RPMI8226 (cell line): ENCODE measurements at regions not wholly inside any gene's neighbourhood (a gene's known extent, or its start where the extent isn't known, plus 50 kb on each side); places are given as distances from the start of the nearest gene placed in this dataset.

ENCODE experiments used
- DNase-seq: peaks from one replicate; pipeline ENCODE4 v3.0.0-alpha.2; 2015

DNA sequence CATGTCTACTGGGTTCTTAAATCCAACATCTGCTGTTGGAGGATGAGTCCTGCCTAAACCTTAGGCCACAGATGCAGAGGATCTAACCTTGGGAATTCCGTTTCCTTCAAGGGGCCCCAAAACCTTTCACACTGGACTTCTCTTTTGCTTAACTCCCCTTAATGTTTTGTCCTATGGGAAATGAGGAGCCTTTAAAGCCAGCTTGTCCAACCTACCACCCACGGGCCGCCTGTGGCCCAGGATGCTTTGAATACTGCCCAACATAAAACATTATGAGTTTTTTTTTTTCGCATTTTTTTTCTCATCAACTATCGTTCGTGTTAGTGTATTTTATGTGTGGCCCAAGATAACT, 157.2 kb upstream of the SLC1A4 start:
- no peak for DNase-seq

DNA sequence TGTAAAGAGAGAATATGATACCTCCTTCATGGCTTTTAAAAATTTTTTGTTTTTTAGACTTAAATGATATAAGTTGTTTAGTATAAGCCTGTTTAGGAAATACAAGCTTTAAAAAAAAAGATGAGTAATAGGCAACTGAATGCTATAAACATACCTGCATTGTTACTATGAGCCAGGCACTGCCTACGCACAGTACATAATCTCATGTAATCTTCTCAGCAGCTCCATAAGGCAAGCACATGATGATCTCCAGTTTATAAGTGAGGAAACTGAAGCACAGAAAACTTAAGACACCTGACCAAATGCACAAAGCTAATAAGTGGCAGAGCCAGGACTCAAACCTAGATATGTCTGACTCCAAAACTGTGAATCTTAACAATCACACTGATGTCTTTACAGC, 156.3 kb upstream of the SLC1A4 start:
- no peak for DNase-seq

DNA sequence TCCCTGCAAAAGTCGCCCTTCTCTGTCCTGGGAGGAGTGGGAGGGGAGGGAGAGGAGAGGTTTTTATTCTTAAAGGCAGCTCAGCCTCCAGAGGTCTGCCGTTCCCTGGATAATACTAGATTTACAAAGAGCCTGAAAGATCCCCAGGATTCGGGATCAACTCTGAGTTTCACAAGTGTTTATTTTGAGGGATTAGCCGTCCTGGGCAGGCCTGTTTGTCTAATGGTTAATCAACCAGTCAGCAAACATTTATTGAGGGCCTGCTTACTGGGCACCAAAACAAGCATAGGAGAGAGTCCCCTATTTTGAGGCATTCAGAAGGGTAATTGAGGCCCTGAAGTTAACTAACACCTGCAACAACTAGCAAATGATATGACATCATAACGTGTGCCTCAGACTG, 152.6 kb upstream of the SLC1A4 start:
- no peak for DNase-seq

DNA sequence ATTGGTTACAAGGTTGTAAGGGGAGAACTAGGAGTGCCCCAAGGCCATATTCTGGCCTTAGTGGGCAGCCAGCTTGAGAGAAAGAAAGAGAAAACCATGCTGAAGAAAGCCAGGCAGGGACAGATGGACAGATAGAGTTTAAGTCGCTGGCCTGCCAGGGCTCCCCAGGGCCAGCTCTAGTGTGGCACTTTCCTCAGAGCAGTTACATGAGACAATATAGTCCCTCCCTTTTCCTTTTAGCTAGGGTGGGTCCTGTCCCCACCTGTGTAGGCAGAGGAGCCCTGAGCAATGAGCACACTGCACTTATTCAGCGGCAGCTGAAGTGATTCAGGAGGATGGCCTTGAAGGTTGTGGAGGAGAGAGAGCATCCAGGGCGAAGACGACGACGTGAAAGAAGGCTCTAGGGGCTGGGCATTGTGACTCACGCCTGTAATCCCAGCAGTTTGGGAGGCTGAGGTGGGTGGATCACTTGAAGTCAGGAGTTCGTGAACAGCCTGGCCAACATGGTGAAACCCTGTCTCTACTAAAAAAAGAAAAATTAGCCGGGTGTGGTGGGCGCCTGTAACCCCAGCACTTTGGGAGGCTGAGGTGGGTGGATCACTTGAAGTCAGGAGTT, 152.0 kb upstream of the SLC1A4 start:
- no peak for DNase-seq

DNA sequence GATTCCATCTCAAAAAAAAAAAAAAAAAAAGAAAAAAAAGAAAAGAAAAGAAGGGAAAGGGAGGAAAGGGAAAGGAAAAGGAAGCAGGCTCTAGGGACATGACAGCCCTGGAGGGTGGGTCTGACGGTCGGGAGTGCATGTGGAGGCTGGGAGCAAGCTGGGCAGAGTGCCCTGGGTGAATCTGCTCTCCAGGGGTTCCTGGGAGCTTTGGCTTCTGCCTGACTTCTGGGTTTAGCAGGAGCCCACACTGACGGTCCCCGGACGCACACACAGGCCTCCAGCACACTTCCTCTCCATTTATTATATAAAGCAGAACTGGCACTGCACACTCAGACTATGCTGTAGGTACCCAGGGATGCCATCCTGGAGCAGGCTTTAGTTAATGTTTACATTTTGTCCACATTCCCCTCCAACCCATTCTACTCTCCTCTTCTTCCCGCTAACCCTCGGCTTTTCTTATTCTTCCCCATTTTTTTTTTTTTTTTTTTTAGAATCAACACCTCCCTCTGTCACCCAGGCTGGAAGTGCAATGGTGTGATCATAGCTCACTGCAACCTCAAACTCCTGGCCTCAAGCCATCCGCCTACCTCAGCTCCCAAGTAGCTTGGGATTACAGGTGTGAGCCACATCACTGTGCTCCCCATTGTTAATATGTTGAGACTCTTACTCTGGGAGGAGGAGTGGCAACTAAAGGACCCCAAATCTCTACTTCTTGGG, 151.1 kb upstream of the SLC1A4 start:
- no peak for DNase-seq

DNA sequence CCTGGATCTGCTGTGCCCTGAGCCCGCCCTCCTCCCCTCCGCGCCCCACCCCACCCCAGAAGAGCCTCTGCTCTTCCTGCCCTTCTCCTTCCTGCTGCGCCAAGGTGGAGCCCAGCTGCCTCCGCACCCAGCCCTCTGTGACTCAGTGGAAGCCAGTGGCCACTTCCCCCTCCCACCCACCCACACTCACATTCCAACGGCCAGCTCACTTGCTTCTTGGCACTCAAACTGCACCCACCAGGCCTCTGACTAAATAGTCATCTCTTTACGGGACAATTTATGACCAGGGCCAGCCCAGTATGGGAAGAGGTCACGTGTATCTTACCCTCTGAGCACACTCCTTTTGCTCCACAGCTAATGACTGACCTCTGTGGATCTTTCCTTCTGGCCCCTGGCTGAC, 150.4 kb upstream of the SLC1A4 start:
- no peak for DNase-seq

DNA sequence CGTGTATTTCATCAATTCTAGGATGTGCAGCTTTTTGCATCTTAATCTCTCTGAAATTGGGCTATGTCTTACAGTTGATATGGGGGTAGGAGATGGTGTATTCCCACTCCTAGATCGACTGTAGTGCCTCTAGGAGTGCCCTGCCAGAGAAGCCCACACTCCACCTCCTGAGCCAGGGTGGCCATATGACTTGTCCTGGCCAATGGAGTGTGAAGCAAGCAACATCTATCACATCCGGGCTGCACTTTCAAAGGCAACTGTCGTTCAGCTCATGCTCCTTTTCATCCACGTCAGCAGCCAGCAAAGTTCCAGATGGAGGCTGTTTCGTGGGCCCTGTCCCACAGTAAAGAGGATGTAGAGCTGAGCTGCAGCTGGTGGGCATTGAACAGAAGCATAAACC, 149.4 kb upstream of the SLC1A4 start:
- DNase-seq, result no peak

DNA sequence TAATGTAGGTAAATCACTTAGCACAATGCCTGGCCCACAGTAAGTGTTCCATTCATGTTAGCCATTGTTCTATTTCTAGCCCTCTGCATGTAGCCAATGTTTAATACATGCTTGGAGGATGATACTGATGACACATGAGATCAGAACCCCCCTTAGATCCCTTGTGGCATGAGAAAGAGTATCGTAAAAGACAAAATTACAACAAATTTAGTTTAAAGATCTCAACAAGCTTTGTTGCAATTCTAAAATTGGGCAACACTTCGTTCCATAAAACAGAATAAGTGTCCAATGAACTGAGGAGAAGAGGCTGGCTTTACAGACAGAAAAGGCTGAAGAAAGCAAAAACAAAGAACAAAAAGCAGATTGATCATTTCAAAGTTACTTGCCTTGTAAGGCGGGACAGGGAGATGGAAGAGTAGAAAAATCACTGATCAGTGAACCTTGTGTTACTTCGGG, 148.7 kb upstream of the SLC1A4 start:
- no peak for DNase-seq

DNA sequence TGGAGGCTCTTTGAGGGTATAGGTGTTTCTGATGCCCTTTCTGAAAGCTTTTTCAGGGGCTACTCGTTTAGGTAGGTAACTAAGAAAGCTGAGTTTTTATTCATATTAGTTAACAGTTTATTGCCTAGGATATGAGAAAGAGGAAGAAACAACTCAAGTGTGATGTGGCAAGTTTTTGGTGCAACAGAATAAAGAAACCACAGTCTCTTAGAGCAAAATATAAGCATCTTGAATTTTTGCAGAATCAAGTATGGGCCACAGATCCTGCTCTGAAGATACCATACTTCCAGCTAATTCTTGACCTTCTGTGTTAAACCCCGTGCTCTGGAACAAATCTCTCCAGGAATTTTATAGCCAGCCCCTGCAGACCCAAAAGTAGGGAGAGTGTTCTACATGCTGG, 147.7 kb upstream of the SLC1A4 start:
- no peak for DNase-seq

DNA sequence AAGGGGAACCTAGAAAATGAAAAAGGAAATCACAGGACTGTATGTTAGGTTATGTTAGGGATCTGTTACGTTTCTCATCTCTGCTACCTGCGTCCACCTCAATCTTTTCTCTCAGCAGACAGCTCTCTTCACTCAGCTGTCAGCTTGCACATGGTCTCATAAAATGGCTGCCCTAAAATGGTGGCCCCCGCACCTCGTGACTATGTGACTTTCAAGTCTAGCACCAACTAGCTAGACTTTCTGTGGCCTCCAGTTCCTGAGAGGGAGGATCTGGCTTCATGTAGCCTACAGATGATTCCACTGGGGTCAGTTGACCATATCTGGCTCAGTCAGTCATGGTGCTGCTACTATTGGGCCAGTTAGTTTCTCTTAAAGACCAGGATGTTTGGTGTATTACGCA, 147.2 kb upstream of the SLC1A4 start:
- DNase-seq, result no peak

DNA sequence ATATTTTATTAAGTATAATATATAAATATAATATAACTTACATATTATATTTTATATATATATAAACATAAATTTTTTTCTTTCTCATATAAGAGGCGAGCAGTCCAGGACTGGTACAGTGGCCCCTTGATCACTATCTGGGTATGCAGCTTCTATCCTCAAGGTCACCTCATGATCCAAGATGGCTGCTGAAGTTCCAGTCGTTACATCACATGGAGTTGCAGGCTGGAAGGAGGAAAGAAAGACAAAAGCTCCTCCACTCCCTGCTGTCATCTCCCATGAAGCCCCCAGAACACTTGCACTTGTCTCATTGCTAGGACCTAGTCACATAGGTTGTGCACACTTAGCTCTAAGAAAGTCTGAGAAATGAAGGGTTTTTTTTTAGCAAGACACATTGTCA, 145.1 kb upstream of the SLC1A4 start:
- DNase-seq, result no peak

DNA sequence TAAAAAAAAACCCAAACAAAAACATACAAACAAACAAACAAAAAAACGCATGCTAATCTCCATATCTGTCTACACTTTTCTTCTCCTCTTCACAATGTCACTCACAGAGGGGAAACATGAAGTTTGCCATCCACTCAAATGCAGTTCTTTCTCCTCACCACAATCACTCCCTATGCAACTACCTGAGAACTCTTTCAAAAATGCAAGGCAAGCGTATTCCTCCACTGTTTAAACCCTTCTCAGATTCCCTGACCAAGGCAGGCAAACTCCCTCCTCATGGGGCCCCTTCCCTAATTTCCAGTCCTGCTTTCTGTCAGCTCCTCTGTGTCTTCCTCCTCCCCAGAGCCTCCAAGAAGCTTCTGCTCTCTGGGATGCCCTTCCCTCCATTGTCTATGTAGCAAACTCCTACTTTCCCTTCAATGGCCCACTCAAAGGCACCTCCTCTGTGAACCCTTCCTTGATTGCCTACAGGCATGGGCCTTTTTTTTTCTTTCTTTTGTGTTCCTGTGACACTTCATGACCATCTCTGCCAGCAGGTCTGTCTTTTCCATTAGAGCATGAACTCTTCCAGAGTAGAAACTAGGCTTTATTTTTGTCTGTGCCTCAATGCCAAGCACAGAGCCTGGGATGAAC, 143.8 kb upstream of the SLC1A4 start:
- DNase-seq, result no peak

DNA sequence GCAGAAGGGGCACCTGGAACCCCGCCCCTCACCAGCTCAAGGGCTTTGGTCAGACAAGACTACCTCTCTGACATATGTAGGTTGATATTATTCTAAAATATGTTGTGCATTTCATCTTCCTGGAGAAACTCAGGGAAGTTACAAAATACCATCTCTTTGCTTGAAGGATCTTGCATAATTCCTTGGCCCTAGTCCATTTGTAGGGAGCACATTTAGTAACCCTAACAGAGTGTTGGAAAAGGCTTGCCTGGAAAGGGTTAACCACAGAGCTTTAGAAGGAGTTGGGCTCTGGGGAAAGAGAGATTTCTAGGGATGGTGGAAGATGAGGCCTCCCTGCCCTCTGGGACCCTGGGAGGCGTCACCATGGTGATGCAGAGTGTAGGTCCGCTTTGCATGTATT, 143.0 kb upstream of the SLC1A4 start:
- DNase-seq, result no peak

DNA sequence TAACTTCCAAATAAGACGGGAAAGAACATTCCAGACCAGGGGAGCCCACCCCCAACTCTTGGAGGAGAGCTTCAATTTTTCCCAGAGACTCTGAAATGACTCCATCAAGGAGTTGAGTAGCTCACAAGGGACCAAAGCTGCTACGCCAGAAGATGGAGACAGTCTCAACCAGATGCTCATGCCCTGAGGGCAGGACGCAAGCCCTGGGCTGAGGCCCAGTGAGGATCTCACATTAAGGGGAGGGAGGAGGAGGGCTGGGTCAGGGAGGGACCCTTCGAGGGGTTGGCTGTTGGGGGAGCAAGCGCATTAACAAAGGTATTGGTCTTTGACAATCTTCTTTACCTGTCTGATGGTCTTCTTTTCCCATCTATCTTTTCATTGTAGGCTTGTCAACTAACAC, 141.3 kb upstream of the SLC1A4 start:
- no peak for DNase-seq

DNA sequence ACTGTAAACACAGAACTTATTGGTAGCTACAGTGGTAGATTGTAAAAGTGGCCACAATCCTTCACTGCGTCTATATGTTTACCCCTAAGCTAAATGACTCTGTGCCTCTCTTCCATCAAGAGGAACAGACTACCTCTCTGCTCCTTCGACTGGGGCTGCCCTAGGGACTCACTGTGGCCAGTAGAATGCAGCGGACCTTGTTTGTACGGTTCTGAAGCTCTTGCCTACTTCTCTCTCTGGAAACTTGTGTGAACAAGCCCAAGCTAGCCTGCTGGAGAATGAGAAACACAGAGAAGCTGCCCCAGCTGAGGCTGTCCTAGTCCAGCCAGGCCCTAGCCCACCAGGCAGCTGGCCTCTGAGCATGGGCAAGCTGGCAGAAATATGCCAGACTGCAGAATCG, 140.8 kb upstream of the SLC1A4 start:
- DNase-seq, result no peak

DNA sequence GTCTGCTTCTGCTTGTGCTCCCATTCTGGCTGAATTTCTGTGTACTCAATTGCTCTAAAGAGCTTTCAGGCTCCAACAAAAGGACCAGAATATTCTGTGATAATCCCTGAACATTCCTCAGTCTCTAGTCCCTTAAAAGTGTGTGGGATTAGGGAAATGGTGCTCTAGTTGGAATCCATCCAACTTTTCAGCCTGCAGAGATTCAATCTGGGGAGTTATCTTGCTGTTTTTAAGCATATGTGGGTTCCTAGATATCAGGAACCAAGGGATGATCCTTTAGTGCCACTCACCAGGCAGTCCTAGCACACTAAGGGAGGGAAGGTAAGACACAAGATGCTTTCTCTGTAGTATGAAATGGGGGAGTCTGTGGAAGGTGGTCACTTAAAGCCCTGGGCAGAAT, 140.3 kb upstream of the SLC1A4 start:
- DNase-seq, result no peak

DNA sequence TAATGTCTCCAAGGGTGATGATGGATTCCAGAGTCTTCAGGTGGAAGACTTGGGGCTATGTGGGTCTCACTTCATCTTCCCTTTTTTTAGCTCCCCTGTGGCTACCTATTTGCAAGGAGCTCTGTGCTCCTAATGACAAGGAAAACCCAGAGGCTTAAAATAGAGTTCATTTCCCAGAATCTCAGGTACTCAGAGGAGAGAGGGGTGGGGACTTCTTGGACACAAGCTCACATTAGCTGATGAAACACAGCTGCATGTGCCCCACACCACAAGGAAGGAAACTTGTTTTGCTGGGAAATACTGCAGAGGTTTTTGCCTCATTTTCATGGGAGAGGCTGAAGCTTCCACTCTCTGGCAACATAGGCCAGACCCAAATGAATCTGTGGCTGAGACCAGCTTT, 138.6 kb upstream of the SLC1A4 start:
- DNase-seq, result no peak

DNA sequence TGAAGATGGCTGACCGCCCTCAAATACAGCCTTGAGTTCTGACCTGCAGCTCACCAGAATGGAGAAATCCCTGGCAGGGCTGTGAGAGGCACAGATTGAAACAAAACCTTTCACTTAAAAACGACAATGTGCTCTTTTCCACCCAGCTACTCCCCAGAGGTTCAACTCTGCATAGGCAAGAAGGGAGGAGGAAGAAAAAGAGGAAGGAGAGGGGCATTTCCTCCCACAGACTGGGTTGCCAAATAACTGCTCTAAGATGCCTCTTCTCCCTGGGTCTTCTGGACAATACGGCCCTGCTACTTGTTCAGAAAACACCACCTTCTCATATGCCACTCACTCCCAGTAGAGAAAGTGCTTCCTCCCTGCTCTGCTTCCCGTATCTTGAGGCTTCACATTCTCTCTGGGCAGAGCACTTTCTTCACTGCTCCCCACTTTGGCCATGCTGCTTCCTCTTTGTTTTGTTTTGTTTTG, 136.4 kb upstream of the SLC1A4 start:
- DNase-seq, result no peak

DNA sequence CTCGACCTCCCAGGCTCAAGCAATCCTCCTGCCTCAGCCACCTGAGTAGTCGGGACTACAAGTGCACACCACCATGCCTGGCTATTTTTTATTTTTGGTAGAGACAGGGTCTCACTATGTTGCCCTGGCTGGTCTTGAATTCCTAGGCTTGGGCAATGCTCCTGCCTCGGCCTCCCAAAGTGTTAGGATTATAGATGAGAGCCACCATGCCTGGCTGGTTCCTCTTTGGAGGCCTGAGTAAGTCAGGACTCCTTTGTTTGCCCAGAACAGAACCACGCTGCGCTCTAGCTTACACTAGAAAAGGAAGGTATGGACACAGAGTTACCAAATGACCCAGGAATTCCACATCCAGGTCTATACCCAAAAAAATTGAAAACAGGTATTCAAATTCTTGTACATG, 135.9 kb upstream of the SLC1A4 start:
- no peak for DNase-seq

DNA sequence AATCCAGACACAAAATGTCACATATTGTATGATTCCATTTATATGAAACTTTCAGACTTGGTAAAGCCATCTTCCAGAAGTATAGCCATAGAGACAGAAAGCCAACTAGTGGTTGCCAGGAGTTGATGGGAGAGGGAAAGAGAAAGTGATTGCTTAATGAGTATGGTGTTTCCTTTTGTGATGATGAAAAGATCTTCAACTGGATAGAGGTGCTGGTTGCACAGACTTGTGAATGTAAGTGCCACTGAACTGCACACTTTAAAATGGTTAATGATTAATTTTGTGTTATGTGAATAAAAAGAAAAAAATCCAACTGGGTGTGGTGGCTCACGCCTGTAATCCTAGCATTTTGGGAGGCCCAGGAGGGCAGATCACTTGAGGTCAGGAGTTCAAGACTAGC, 135.3 kb upstream of the SLC1A4 start:
- DNase-seq, result no peak

DNA sequence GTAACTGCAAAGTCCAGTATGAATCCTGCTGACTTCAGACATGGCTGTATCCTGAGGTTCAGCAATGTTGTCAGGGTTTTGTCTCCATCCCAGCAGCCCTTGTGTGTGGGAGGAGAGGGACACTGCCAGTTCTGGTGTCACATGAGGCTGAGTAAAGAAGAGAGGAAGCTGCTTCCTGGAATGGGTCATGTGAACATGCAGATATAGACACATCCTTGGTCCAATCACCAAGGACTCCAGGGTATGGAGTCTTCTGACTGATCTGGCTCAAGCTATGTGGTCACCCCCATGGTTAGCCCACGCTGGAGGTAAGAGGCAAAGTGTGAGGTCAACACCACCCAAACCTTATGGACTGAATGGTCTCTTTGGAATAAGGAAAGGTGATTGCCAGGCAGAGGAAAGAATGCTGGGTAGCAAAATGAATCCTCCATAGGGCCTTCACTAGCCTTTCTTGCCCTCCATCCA, 134.4 kb upstream of the SLC1A4 start:
- DNase-seq, result no peak

DNA sequence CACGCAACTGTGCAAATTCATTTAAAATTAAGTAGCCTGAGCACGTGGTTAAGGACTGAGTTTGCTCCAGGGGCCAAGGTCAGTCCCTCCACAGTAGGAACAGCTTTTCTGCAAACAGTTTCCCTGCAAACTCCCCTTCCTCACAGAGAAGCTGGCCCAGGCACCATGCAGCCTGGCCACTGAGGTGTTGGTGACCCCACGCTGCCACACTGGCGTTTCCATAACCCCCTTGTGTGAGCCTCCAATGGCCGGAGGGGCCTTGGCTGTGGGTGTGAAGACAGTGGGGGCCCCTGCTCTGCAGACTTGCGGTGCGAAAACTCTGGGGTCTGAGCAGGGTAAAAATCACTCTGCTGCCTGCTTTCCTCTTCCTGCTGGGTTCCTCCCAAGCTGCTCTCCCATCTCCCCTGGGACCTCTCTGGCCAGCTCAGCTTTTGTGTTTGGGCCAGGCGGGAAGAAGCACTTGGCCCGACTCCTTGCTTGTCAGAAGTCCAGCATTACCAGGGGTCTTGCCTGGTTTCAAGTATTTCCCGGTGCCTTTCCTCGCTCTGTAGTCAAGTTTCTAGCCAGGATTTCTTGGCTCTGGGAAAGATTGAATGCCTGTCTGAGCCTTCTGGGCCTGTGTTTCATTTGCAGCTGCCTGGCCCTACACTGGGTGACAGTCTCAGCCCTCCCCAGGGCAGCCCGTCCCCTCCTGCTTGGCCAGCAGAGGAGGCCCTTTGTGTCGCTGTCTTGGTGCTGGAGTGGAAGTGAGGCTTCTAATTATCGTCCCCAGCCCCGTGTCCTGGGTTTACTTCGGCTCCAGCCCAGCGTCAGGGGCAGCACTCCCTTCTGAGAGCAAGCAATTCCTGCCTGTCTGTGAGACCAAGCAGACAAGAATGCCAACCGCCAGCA, 131.4 kb upstream of the SLC1A4 start:
- DNase-seq, result no peak

DNA sequence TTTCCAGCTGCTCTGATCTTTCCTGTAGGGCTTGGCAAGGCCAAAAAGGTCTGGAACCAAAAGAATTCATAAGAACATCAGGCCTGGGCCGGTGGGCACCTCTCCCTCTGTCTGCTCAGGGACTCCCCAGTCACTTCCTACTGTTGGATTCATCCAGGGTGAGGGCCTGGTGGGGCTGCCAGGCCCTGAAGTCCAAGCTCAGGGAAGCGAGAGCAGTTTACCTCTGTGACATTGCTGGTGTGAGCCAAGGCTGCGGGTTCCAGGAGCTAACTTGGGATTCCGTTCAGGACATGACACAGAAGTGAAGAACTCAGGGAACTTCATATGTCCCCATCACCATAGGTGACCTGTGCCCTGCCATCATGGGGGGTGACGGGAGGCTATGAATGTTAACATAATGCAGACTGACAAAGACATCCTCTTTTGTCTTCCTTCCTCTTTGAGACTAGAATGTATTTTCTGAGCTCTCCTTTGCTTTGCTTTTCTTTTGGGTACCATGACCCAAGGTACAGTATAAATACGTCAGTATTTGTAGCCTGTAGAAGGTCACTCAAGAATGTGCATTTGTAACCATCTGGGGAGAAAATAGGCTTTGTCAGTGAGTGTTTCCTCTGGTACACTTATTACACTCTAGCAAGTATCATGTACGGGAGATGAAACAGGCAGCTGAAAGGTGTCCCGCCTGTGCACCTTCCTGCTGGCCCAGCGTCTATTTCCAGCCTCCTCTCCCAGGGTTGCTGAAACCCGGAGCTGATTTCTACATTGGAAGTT, 130.5 kb upstream of the SLC1A4 start:
- no peak for DNase-seq
